GM10248 (cell line): ENCODE measurements at regions not wholly inside any gene's neighbourhood (a gene's known extent, or its start where the extent isn't known, plus 50 kb on each side); places are given as distances from the start of the nearest gene placed in this dataset.

Experiments
- CTCF ChIA-PET: fragments of 300-600 bp; sonication (Branson Sonifier 250); formaldehyde crosslinking; extraction: SDS; loops from one replicate; lab custom pipeline; 2021; ENCODE audit warnings: antibody characterized with exemption; lab: Yijun Ruan, JAX
- POLR2A ChIA-PET: fragments of 350-650 bp; sonication (Branson Sonifier 250); formaldehyde crosslinking; extraction: SDS; loops from one replicate; lab custom pipeline; 2020; ENCODE audit warnings: antibody characterized with exemption; lab: Yijun Ruan, JAX
- DNase-seq: peaks from one replicate; pipeline ENCODE4 v3.0.0; 2012; ENCODE audit errors: extremely low spot score
- TF ChIP-seq, protein P1 (sequence below): IDR thresholded peaks from 2 replicates; pipeline ENCODE4 v1.5.1; 2012; ENCODE audit warnings: mild to moderate bottlenecking, low read depth; ENCODE audit errors: extremely low read depth, missing control alignments, control extremely low read depth

GRCh38 chr4:108223313-108223712 is 54.6 kb upstream of the LEF1 start:
- DNase-seq = no peak
- CTCF ChIA-PET = no interaction called here
- TF ChIP-seq, protein P1, sequence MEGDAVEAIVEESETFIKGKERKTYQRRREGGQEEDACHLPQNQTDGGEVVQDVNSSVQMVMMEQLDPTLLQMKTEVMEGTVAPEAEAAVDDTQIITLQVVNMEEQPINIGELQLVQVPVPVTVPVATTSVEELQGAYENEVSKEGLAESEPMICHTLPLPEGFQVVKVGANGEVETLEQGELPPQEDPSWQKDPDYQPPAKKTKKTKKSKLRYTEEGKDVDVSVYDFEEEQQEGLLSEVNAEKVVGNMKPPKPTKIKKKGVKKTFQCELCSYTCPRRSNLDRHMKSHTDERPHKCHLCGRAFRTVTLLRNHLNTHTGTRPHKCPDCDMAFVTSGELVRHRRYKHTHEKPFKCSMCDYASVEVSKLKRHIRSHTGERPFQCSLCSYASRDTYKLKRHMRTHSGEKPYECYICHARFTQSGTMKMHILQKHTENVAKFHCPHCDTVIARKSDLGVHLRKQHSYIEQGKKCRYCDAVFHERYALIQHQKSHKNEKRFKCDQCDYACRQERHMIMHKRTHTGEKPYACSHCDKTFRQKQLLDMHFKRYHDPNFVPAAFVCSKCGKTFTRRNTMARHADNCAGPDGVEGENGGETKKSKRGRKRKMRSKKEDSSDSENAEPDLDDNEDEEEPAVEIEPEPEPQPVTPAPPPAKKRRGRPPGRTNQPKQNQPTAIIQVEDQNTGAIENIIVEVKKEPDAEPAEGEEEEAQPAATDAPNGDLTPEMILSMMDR = no peak
- POLR2A ChIA-PET = no interaction called here

GRCh38 chr4:108219998-108220397 is 51.3 kb upstream of the LEF1 start:
- POLR2A ChIA-PET = no interaction called here

More at GRCh38 chr4:108219998-108220397, 51.3 kb upstream of the LEF1 start:
- TF ChIP-seq, protein P1 = no peak
- CTCF ChIA-PET = no interaction called here
- DNase-seq = no peak
